CD4-positive, alpha-beta T cell (primary cell): ENCODE measurements at regions not wholly inside any gene's neighbourhood (a gene's known extent, or its start where the extent isn't known, plus 50 kb on each side); places are given as distances from the start of the nearest gene placed in this dataset.

Experiments
- ATAC-seq: fragments of 200-7000 bp; cut with Tn5 transposase; one replicate; pipeline ENCODE4 v1.10.0; 2022; ENCODE audit warnings: mild to moderate bottlenecking; ENCODE audit not compliant: poor library complexity
- CTCF ChIA-PET: fragments of 350-600 bp; sonication (Branson Sonifier 250); formaldehyde crosslinking; loops from one replicate; lab custom pipeline; 2021; ENCODE audit warnings: antibody characterized with exemption, inconsistent platforms; lab: Charles Lee
- POLR2A ChIA-PET: fragments of 350-600 bp; sonication (Branson Sonifier 250); formaldehyde crosslinking; loops from one replicate; lab custom pipeline; 2021; ENCODE audit warnings: antibody characterized with exemption, inconsistent platforms; lab: Charles Lee
- DNase-seq, 14 experiments: peaks; one replicate each; pipeline ENCODE4 v3.0.0-alpha.2; 2013 to 2020; ENCODE audit warnings: mixed read lengths in 2 of 14
- H3K27ac ChIP-seq, 2 donors: one replicate each; pipeline versions ENCODE4 v1.5.1 to v1.7.0; 2013; ENCODE audit warnings: low read length in 2 of 2, low read depth in 1 of 2, mild to moderate bottlenecking in 1 of 2
- H3K27me3 ChIP-seq, 2 experiments: 1 replicate in 1 of 2; 2 replicates in 1 of 2; pipeline versions ENCODE4 v1.6.1 to v1.7.0; 2013; ENCODE audit warnings: low read length in 2 of 2, control low read depth in 1 of 2, mild to moderate bottlenecking in 1 of 2, moderate library complexity in 1 of 2; ENCODE audit not compliant: insufficient read depth in 2 of 2, control insufficient read depth in 1 of 2
- H3K36me3 ChIP-seq: one replicate; pipeline ENCODE4 v1.6.1; 2013; ENCODE audit warnings: low read length, control low read depth; ENCODE audit not compliant: insufficient read depth
- H3K4me1 ChIP-seq: one replicate; pipeline ENCODE4 v1.6.1; 2013; ENCODE audit warnings: low read length, control low read depth; ENCODE audit not compliant: insufficient read depth
- H3K4me3 ChIP-seq: one replicate; pipeline ENCODE4 v1.5.1; 2013; ENCODE audit warnings: mild to moderate bottlenecking, low read length, moderate library complexity
- H3K9me3 ChIP-seq, 2 experiments: 1 replicate in 1 of 2; 2 replicates in 1 of 2; pipeline versions ENCODE4 v1.6.1 to v1.7.0; 2013; ENCODE audit warnings: low read length in 2 of 2, mild to moderate bottlenecking in 2 of 2, control low read depth in 1 of 2, moderate library complexity in 1 of 2; ENCODE audit not compliant: control insufficient read depth in 1 of 2, insufficient read depth in 1 of 2
- H3K27ac Mint-ChIP-seq: one replicate; pipeline ENCODE4 v1.8.0; 2020; ENCODE audit warnings: mixed read lengths
- H3K27me3 Mint-ChIP-seq: one replicate; pipeline ENCODE4 v1.8.0; 2021; ENCODE audit warnings: mixed read lengths
- H3K36me3 Mint-ChIP-seq: one replicate; pipeline ENCODE4 v1.8.0; 2021; ENCODE audit warnings: low read depth, mixed read lengths
- H3K4me1 Mint-ChIP-seq: one replicate; pipeline ENCODE4 v1.8.0; 2021; ENCODE audit warnings: low read depth, mixed read lengths
- H3K4me3 Mint-ChIP-seq: one replicate; pipeline ENCODE4 v1.8.0; 2020; ENCODE audit warnings: mild to moderate bottlenecking, mixed read lengths
- H3K9me3 Mint-ChIP-seq: one replicate; pipeline ENCODE4 v1.8.0; 2020; ENCODE audit warnings: mixed read lengths
- intact Hi-C, 2 experiments: fragments of 100-400 bp; cut with DNase I in 1 of 2; cut with micrococcal nuclease in 1 of 2; formaldehyde crosslinking; loops; one replicate each; pipeline versions ENCODE4 v1.15.1 to v1.9.0; 2023 to 2025; cut with DNase I, micrococcal nuclease
- TF ChIP-seq, protein P1 (sequence below): fragments of 200-600 bp; IDR thresholded peaks from one replicate; pipeline ENCODE4 v1.8.0; 2022; ENCODE audit warnings: antibody characterized with exemption, mild to moderate bottlenecking

DNA sequence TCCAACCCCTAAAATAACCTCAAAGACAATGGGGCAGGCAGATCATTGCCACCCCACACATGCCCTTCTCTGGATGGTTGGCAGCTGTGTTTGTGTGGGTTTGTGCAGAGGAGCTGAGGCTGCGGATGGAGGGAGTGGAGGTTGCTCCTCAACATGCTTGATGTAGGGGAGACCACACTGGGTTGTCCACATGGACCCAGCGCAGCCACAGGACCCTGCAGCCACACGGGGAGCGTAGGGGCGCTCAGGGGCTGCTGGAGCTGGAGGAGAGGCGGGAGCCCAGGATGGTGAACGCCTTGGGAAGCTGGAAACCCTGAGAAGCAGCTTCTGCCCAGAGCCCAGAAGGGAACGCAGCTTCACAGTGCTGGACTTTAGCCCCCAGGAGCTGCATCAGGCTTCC lies 56.3 kb upstream of the TMEM18 start:
- Histone ChIP-seq H3K9me3 (no peaks in the 10 kb centered on the region), H3K4me1 (no peaks in the 10 kb centered on the region), H3K36me3 (no peaks in the 10 kb centered on the region), H3K27ac (no peak overlapping the region), H3K4me3 (no peak overlapping the region), H3K27me3 (peaks cover 5 to 10% of the 10 kb centered on the region in 2 experiments)
- peaks cover 5% of the 10 kb centered on the region for H3K27me3 Mint-ChIP-seq
- intact Hi-C loops = no loop called here
- ATAC-seq = no peak
- H3K36me3 Mint-ChIP-seq = no peaks in the 10 kb centered on the region
- CTCF ChIA-PET = no interaction called here
- no peaks in the 10 kb centered on the region for H3K4me1 Mint-ChIP-seq
- DNase-seq = no peak
- H3K4me3 Mint-ChIP-seq = no peak overlapping the region
- TF ChIP-seq, protein P1, sequence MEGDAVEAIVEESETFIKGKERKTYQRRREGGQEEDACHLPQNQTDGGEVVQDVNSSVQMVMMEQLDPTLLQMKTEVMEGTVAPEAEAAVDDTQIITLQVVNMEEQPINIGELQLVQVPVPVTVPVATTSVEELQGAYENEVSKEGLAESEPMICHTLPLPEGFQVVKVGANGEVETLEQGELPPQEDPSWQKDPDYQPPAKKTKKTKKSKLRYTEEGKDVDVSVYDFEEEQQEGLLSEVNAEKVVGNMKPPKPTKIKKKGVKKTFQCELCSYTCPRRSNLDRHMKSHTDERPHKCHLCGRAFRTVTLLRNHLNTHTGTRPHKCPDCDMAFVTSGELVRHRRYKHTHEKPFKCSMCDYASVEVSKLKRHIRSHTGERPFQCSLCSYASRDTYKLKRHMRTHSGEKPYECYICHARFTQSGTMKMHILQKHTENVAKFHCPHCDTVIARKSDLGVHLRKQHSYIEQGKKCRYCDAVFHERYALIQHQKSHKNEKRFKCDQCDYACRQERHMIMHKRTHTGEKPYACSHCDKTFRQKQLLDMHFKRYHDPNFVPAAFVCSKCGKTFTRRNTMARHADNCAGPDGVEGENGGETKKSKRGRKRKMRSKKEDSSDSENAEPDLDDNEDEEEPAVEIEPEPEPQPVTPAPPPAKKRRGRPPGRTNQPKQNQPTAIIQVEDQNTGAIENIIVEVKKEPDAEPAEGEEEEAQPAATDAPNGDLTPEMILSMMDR = no peak
- POLR2A ChIA-PET = no interaction called here
- no peaks in the 10 kb centered on the region for H3K9me3 Mint-ChIP-seq
- H3K27ac Mint-ChIP-seq = no peak overlapping the region

DNA sequence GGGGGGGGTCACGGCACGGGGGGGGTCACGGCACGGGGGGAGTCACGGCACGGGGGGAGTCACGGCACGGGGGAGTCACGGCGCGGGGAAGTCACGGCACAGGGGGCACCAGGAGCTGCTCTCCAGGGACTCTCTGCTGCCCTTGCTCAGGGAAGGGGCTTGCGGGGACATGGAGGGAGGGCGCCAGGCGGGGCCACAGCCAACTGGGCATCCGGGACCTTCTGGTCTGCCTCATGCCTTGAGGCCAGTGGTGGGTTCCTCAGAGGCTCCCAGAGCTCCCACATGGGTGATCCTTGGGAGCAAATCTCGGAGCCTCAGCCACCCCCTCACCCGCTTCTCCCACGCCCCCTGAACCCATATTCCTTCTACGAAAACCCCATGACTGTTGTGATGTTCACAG lies 55.8 kb upstream of the TMEM18 start:
- H3K9me3 ChIP-seq = no peaks in the 10 kb centered on the region
- no peaks in the 10 kb centered on the region for H3K36me3 ChIP-seq
- Mint-ChIP-seq H3K9me3 (no peaks in the 10 kb centered on the region), H3K27me3 (peaks cover 5% of the 10 kb centered on the region), H3K36me3 (no peaks in the 10 kb centered on the region), H3K27ac (no peak overlapping the region), H3K4me3 (no peak overlapping the region), H3K4me1 (no peaks in the 10 kb centered on the region)
- peaks cover 4 to 10% of the 10 kb centered on the region in 2 experiments for H3K27me3 ChIP-seq
- H3K27ac ChIP-seq = no peak overlapping the region
- ChIA-PET POLR2A (no interaction called here), CTCF (no interaction called here)
- TF ChIP-seq, protein P1 = no peak
- DNase-seq (no peak), ATAC-seq (no peak)
- no peak overlapping the region for H3K4me3 ChIP-seq
- H3K4me1 ChIP-seq = no peaks in the 10 kb centered on the region
- intact Hi-C loops = no loop called here

DNA sequence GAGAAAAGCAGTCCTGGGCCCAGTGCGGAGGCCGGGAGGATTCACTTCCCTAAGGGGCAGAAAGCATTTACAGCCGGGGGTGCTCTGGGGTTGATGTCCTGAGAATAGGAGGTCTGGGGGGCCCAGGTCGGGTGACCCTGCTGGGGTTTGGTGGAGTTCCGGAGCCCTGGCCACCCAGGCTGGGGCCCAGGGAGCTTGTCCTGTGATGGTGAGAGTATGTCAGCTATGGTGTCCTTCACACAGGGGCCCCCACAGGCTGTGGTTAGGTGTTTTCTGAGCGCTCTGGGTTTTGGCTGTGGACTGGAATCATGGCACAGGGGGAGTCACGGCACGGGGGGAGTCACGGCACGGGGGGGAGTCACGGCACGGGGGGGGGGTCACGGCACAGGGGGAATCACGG lies 54.5 kb upstream of the TMEM18 start:
- ATAC-seq (no peak), DNase-seq (no peak)
- H3K4me1 ChIP-seq = no peaks in the 10 kb centered on the region
- Mint-ChIP-seq H3K4me1 (no peaks in the 10 kb centered on the region), H3K27ac (no peak overlapping the region), H3K4me3 (no peak overlapping the region), H3K9me3 (no peaks in the 10 kb centered on the region), H3K27me3 (peaks cover 5% of the 10 kb centered on the region), H3K36me3 (no peaks in the 10 kb centered on the region)
- no peaks in the 10 kb centered on the region for H3K9me3 ChIP-seq
- intact Hi-C loops = no loop called here
- no peaks in the 10 kb centered on the region for H3K36me3 ChIP-seq
- peaks cover 3 to 10% of the 10 kb centered on the region in 2 experiments for H3K27me3 ChIP-seq
- no peak overlapping the region for H3K4me3 ChIP-seq
- no peak overlapping the region for H3K27ac ChIP-seq
- ChIA-PET CTCF (no interaction called here), POLR2A (no interaction called here)
- TF ChIP-seq, protein P1 = no peak
